PC-9 (cell line): ENCODE measurements at regions not wholly inside any gene's neighbourhood (a gene's known extent, or its start where the extent isn't known, plus 50 kb on each side); places are given as distances from the start of the nearest gene placed in this dataset.

Experiments used
- BruUV-seq: library from RNA; stranded (reverse); fragments of 400-500 nt; replicated peaks from 2 replicates; lab custom pipeline; 2021; lab: Mats Ljungman, UMichigan
- CTCF ChIA-PET: fragments of 300-600 bp; sonication (Branson Sonifier 250); formaldehyde crosslinking; loops from one replicate; lab custom pipeline; 2022; ENCODE audit warnings: antibody characterized with exemption; lab: Charles Lee
- POLR2A ChIA-PET: fragments of 300-600 bp; sonication (Branson Sonifier 250); formaldehyde crosslinking; loops from one replicate; lab custom pipeline; 2022; ENCODE audit warnings: antibody characterized with exemption; ENCODE audit not compliant: unreplicated experiment; lab: Charles Lee
- DNase-seq, 2 experiments: peaks; one replicate each; pipeline versions ENCODE4 v3.0.0 to v3.0.0-alpha.2; 2015 to 2022; ENCODE audit warnings: mixed read lengths in 1 of 2
- H2AFZ ChIP-seq: fragments of 200-600 bp; sonication (generic); 2 replicates; pipeline ENCODE4 v1.8.1; 2017; ENCODE audit warnings: antibody characterized with exemption
- H3F3A ChIP-seq: fragments of 200-600 bp; sonication (generic); 2 replicates; pipeline ENCODE4 v1.8.1; 2017; ENCODE audit warnings: antibody characterized with exemption, mild to moderate bottlenecking, low read depth; ENCODE audit not compliant: insufficient read depth
- H3K27ac ChIP-seq: fragments of 200-600 bp; sonication (generic); 2 replicates; pipeline ENCODE4 v1.6.1; 2016; ENCODE audit warnings: mixed run types
- H3K27me3 ChIP-seq: fragments of 200-600 bp; sonication (generic); 2 replicates; pipeline ENCODE4 v1.6.1; 2016; ENCODE audit warnings: low read depth, mixed run types; ENCODE audit not compliant: insufficient read depth
- H3K36me3 ChIP-seq: fragments of 200-600 bp; sonication (generic); 2 replicates; pipeline ENCODE4 v1.6.1; 2016; ENCODE audit warnings: low read depth, mixed run types
- H3K4me1 ChIP-seq: fragments of 200-600 bp; sonication (generic); replicated peaks from 2 replicates; pipeline ENCODE4 v1.6.1; 2016; ENCODE audit warnings: mixed run types; ENCODE audit not compliant: insufficient read depth
- H3K4me2 ChIP-seq: fragments of 200-600 bp; sonication (generic); 2 replicates; pipeline ENCODE4 v1.6.1; 2017; ENCODE audit warnings: mixed run types
- H3K4me3 ChIP-seq: fragments of 200-600 bp; sonication (generic); 2 replicates; pipeline ENCODE4 v1.6.1; 2016; ENCODE audit warnings: mixed run types
- H3K79me2 ChIP-seq: fragments of 200-600 bp; sonication (generic); 2 replicates; pipeline ENCODE4 v1.6.1; 2017; ENCODE audit warnings: low read depth, mixed run types
- H3K9me2 ChIP-seq: fragments of 200-600 bp; sonication (generic); 2 replicates; pipeline ENCODE4 v1.8.1; 2017; ENCODE audit warnings: mild to moderate bottlenecking; ENCODE audit not compliant: insufficient read depth
- H3K9me3 ChIP-seq: fragments of 200-600 bp; sonication (generic); 2 replicates; pipeline ENCODE4 v1.8.1; 2016; ENCODE audit warnings: low read depth; ENCODE audit not compliant: insufficient read depth
- H4K20me1 ChIP-seq: fragments of 200-600 bp; sonication (generic); 2 replicates; pipeline ENCODE4 v1.8.1; 2017; ENCODE audit not compliant: insufficient read depth
- CTCF ChIP-seq: fragments of 200-600 bp; sonication (generic); conservative IDR thresholded peaks from 2 replicates; pipeline ENCODE4 v1.6.1; 2017; ENCODE audit warnings: mixed run types, antibody characterized with exemption, mild to moderate bottlenecking, moderate library complexity
- EZH2 ChIP-seq: fragments of 200-600 bp; sonication (generic); IDR thresholded peaks from 2 replicates; pipeline ENCODE4 v1.8.0; 2017; ENCODE audit warnings: antibody characterized with exemption, low read depth
- intact Hi-C: fragments of 100-400 bp; cut with micrococcal nuclease; formaldehyde crosslinking; loops from one replicate; pipeline ENCODE4 v1.10.0; 2022; ENCODE audit not compliant: unreplicated experiment

GRCh38 chr18:51639541-51639940, 442.1 kb upstream of the MEX3C start:
- H2AFZ ChIP-seq: no peak overlapping the region
- no peaks in the 10 kb centered on the region for H3K4me1 ChIP-seq
- H3K4me2 ChIP-seq: no peak overlapping the region
- ChIA-PET CTCF (no interaction called here), POLR2A (no interaction called here)
- intact Hi-C loops: no loop called here
- H3K9me3 ChIP-seq: no peaks in the 10 kb centered on the region
- H3K79me2 ChIP-seq: no peaks in the 10 kb centered on the region
- no peaks in the 10 kb centered on the region for H3K9me2 ChIP-seq
- H4K20me1 ChIP-seq: no peaks in the 10 kb centered on the region
- H3K4me3 ChIP-seq: no peak overlapping the region
- TF ChIP-seq CTCF: no peak
- TF ChIP-seq EZH2: no peak
- no peaks in the 10 kb centered on the region for H3F3A ChIP-seq
- no peak for DNase-seq
- no peaks in the 10 kb centered on the region for H3K36me3 ChIP-seq
- no peak overlapping the region for H3K27ac ChIP-seq
- H3K27me3 ChIP-seq: no peaks in the 10 kb centered on the region
- BruUV-seq: no TSS peak

GRCh38 chr18:51643483-51643882, 446.0 kb upstream of the MEX3C start:
- Histone ChIP-seq H3K9me2 (no peaks in the 10 kb centered on the region), H3K27me3 (no peaks in the 10 kb centered on the region), H4K20me1 (no peaks in the 10 kb centered on the region), H3K4me1 (no peaks in the 10 kb centered on the region), H3K36me3 (no peaks in the 10 kb centered on the region), H3F3A (no peaks in the 10 kb centered on the region), H3K4me2 (no peak overlapping the region), H3K9me3 (no peaks in the 10 kb centered on the region; the same call in 1 of the 2 replicates), H3K4me3 (no peak overlapping the region), H2AFZ (no peak overlapping the region), H3K79me2 (no peaks in the 10 kb centered on the region), H3K27ac (no peak overlapping the region)
- no TSS peak for BruUV-seq
- ChIA-PET POLR2A (no interaction called here), CTCF (no interaction called here)
- TF ChIP-seq EZH2: no peak
- no peak for TF ChIP-seq CTCF
- intact Hi-C loops: no loop called here
- DNase-seq: no peak

- POLR2A ChIA-PET: no interaction called here
- no peak overlapping the region for H3K4me3 ChIP-seq
- CTCF ChIA-PET: no interaction called here
- no TSS peak for BruUV-seq
- no peaks in the 10 kb centered on the region for H3K27me3 ChIP-seq
- no peaks in the 10 kb centered on the region; the same call in 1 of the 2 replicates for H3K9me3 ChIP-seq
- DNase-seq: no peak
- H3K27ac ChIP-seq: no peak overlapping the region
- H4K20me1 ChIP-seq: no peaks in the 10 kb centered on the region
- no peaks in the 10 kb centered on the region for H3F3A ChIP-seq
- no peak overlapping the region for H3K4me2 ChIP-seq
- no peaks in the 10 kb centered on the region for H3K79me2 ChIP-seq
- intact Hi-C loops: no loop called here
- no peaks in the 10 kb centered on the region for H3K4me1 ChIP-seq
- H3K36me3 ChIP-seq: no peaks in the 10 kb centered on the region
- TF ChIP-seq EZH2 (no peak), CTCF (no peak)
- no peak overlapping the region for H2AFZ ChIP-seq
- no peaks in the 10 kb centered on the region for H3K9me2 ChIP-seq
These were observed 448.1 kb upstream of the MEX3C start for GRCh38 chr18:51645607-51646006.
